GM21390 (cell line): ENCODE measurements at regions not wholly inside any gene's neighbourhood (a gene's known extent, or its start where the extent isn't known, plus 50 kb on each side); places are given as distances from the start of the nearest gene placed in this dataset.

Experiments used
- ATAC-seq: cut with Tn5 transposase; IDR thresholded peaks from one replicate; pipeline ENCODE4 v1.9.1; 2021; ENCODE audit not compliant: unreplicated experiment

- ATAC-seq, result no peak
Observed at GRCh38 chr10:78742730-78743615, 325.8 kb upstream of the ZMIZ1 start.

- ATAC-seq, result no peak
Observed at GRCh38 chr10:78744056-78744455, 324.7 kb upstream of the ZMIZ1 start.

GRCh38 chr10:78744491-78745090 is 324.2 kb upstream of the ZMIZ1 start:
- no peak for ATAC-seq

GRCh38 chr10:78745441-78745840 is 323.3 kb upstream of the ZMIZ1 start:
- ATAC-seq, result no peak

GRCh38 chr10:78746155-78746763 is 322.5 kb upstream of the ZMIZ1 start:
- no peak for ATAC-seq

- no peak for ATAC-seq
Observed at GRCh38 chr10:78747401-78748234, 321.1 kb upstream of the ZMIZ1 start.

- ATAC-seq, result no peak
Observed at GRCh38 chr10:78748235-78748533, 320.6 kb upstream of the ZMIZ1 start.

- ATAC-seq, result no peak
Observed at GRCh38 chr10:78749200-78749599, 319.6 kb upstream of the ZMIZ1 start.

- ATAC-seq, result no peak
Observed at GRCh38 chr10:78749898-78750297, 318.9 kb upstream of the ZMIZ1 start.

GRCh38 chr10:78750418-78750817 is 318.3 kb upstream of the ZMIZ1 start:
- no peak for ATAC-seq

- ATAC-seq, result no peak
Observed at GRCh38 chr10:78751716-78752115, 317.1 kb upstream of the ZMIZ1 start.

- ATAC-seq, result no peak
Observed at GRCh38 chr10:78752221-78752620, 316.5 kb upstream of the ZMIZ1 start.

GRCh38 chr10:78752708-78753107 is 316.1 kb upstream of the ZMIZ1 start:
- no peak for ATAC-seq

- no peak for ATAC-seq
Observed at GRCh38 chr10:78754269-78755062, 314.3 kb upstream of the ZMIZ1 start.

- ATAC-seq, result no peak
Observed at GRCh38 chr10:78755063-78755701, 313.6 kb upstream of the ZMIZ1 start.

- no peak for ATAC-seq
Observed at GRCh38 chr10:78755877-78756455, 312.8 kb upstream of the ZMIZ1 start.

GRCh38 chr10:78756604-78757343 is 312.0 kb upstream of the ZMIZ1 start:
- no peak for ATAC-seq

GRCh38 chr10:78757344-78757925 is 311.3 kb upstream of the ZMIZ1 start:
- ATAC-seq, result no peak

GRCh38 chr10:78758176-78758575 is 310.6 kb upstream of the ZMIZ1 start:
- ATAC-seq, result no peak
